ENCODE measurements at regions not wholly inside any gene's neighbourhood (a gene's known extent, or its start where the extent isn't known, plus 50 kb on each side); places are given as distances from the start of the nearest gene placed in this dataset.

- dilution Hi-C loops (cut with MboI; ENCODE audit: extremely low pct_ligation_motif_present, low sequenced_read_pairs) = no loop called here
- Histone ChIP-seq H2AFZ (ENCODE audit: control insufficient read depth, low read length) (no peak overlapping the region), H3K4me3 (ENCODE audit: control insufficient read depth in 2 of 3, extremely low read depth in 1 of 3, insufficient read depth in 2 of 3, low read depth in 1 of 3, low read length in 3 of 3) (no peak overlapping the region), H3K4me1 (ENCODE audit: control insufficient read depth, extremely low read depth, insufficient read depth, low read length) (peaks cover 9% of the 10 kb centered on the region), H3K9ac (ENCODE audit: control insufficient read depth, extremely low read depth, insufficient read depth, low read length) (no peak overlapping the region), H3K9me3 (ENCODE audit: control insufficient read depth, low read depth, low read length) (no peaks in the 10 kb centered on the region), H4K20me1 (ENCODE audit: control insufficient read depth, extremely low read depth, insufficient read depth, low read length) (no peaks in the 10 kb centered on the region), H3K27ac (ENCODE audit: control insufficient read depth, insufficient read depth, low read length) (no peak overlapping the region), H3K36me3 (ENCODE audit: control insufficient read depth in 2 of 2, extremely low read depth in 1 of 2, insufficient read depth in 2 of 2, low read length in 2 of 2) (no peaks in the 10 kb centered on the region), H3K79me2 (ENCODE audit: control insufficient read depth, insufficient read depth, low read length) (no peaks in the 10 kb centered on the region), H3K27me3 (ENCODE audit: control insufficient read depth, extremely low read depth, insufficient read depth, low read length) (no peaks in the 10 kb centered on the region), H3K4me2 (ENCODE audit: control insufficient read depth, extremely low read depth, insufficient read depth, low read depth, low read length) (no peak overlapping the region), H3K9me1 (ENCODE audit: control insufficient read depth, extremely low read depth, insufficient read depth, low read length) (no peaks in the 10 kb centered on the region)
- no peak for FAIRE-seq
- TF ChIP-seq CTCF (optimal IDR thresholded peaks at IDR 0.05 in 1 of 3, IDR thresholded peaks at IDR 0.05 in 1 of 3, conservative IDR thresholded peaks at IDR 0.05 in 1 of 3; ENCODE audit: extremely low read depth in 1 of 3, insufficient read depth in 2 of 3, low read length in 3 of 3) (no peak), EZH2 (IDR thresholded peaks at IDR 0.05; ENCODE audit: low read length) (no peak)
- DNase-seq (ENCODE audit: low read depth, low spot score) = no peak
These were observed 225.3 kb upstream of the ARL4C start for GRCh38 chr2:234722176-234722575.

GRCh38 chr2:234719116-234719716 is 222.3 kb upstream of the ARL4C start:
- Histone ChIP-seq H3K79me2 (ENCODE audit: control insufficient read depth, insufficient read depth, low read length) (no peaks in the 10 kb centered on the region), H3K4me1 (ENCODE audit: control insufficient read depth, extremely low read depth, insufficient read depth, low read length) (no peaks in the 10 kb centered on the region), H3K27ac (ENCODE audit: control insufficient read depth, insufficient read depth, low read length) (no peak overlapping the region), H3K9me1 (ENCODE audit: control insufficient read depth, extremely low read depth, insufficient read depth, low read length) (no peaks in the 10 kb centered on the region), H2AFZ (ENCODE audit: control insufficient read depth, low read length) (no peak overlapping the region), H3K4me3 (ENCODE audit: control insufficient read depth in 2 of 3, extremely low read depth in 1 of 3, insufficient read depth in 2 of 3, low read depth in 1 of 3, low read length in 3 of 3) (no peak overlapping the region), H3K4me2 (ENCODE audit: control insufficient read depth, extremely low read depth, insufficient read depth, low read depth, low read length) (no peak overlapping the region), H3K9me3 (ENCODE audit: control insufficient read depth, low read depth, low read length) (no peaks in the 10 kb centered on the region), H3K27me3 (ENCODE audit: control insufficient read depth, extremely low read depth, insufficient read depth, low read length) (peaks cover 4% of the 10 kb centered on the region), H3K36me3 (ENCODE audit: control insufficient read depth in 2 of 2, extremely low read depth in 1 of 2, insufficient read depth in 2 of 2, low read length in 2 of 2) (no peaks in the 10 kb centered on the region), H3K9ac (ENCODE audit: control insufficient read depth, extremely low read depth, insufficient read depth, low read length) (no peak overlapping the region), H4K20me1 (ENCODE audit: control insufficient read depth, extremely low read depth, insufficient read depth, low read length) (no peaks in the 10 kb centered on the region)
- no peak for TF ChIP-seq EZH2 (IDR thresholded peaks at IDR 0.05; ENCODE audit: low read length)
- no peak for TF ChIP-seq CTCF (optimal IDR thresholded peaks at IDR 0.05 in 1 of 3, IDR thresholded peaks at IDR 0.05 in 1 of 3, conservative IDR thresholded peaks at IDR 0.05 in 1 of 3; ENCODE audit: extremely low read depth in 1 of 3, insufficient read depth in 2 of 3, low read length in 3 of 3)
- FAIRE-seq (no peak), DNase-seq (ENCODE audit: low read depth, low spot score) (no peak)
- dilution Hi-C loops (cut with MboI; ENCODE audit: extremely low pct_ligation_motif_present, low sequenced_read_pairs) = no loop called here

All from keratinocyte (primary cell).